Peyer's patch (tissue), 4 donors: ENCODE measurements at regions not wholly inside any gene's neighbourhood (a gene's known extent, or its start where the extent isn't known, plus 50 kb on each side); places are given as distances from the start of the nearest gene placed in this dataset.

Experiments used
- DNase-seq, 3 donors: peaks; one replicate each; pipeline ENCODE4 v3.0.0-alpha.2; 2017 to 2019
- H3K27ac ChIP-seq, 4 donors: fragments of 200-600 bp; sonication (generic); one replicate each; pipeline ENCODE4 v1.5.1; 2016 to 2019
- H3K27me3 ChIP-seq, 2 donors: fragments of 200-600 bp; sonication (generic); one replicate each; pipeline ENCODE4 v1.5.1; 2019
- H3K36me3 ChIP-seq, 3 donors: fragments of 200-600 bp; sonication (generic); one replicate each; pipeline ENCODE4 v1.5.1; 2016 to 2019
- H3K4me1 ChIP-seq, 4 donors: fragments of 200-600 bp; sonication (generic); one replicate each; pipeline ENCODE4 v1.5.1; 2016 to 2019
- H3K4me3 ChIP-seq, 4 donors: fragments of 200-600 bp; sonication (generic); 1 replicate in 3 of 4; 2 replicates in 1 of 4; pipeline ENCODE4 v1.5.1; 2016 to 2019; ENCODE audit warnings: mild to moderate bottlenecking in 1 of 4
- H3K9me3 ChIP-seq, 4 donors: fragments of 200-600 bp; sonication (generic); one replicate each; pipeline ENCODE4 v1.5.1; 2016 to 2019; ENCODE audit warnings: mild to moderate bottlenecking in 1 of 4
- CTCF ChIP-seq, 6 experiments: fragments of 450-650 bp in 4 of 6; fragments of 200-600 bp in 2 of 6; sonication (generic) in 1 of 6; IDR thresholded peaks; one replicate each; pipeline ENCODE4 v1.5.1; 2017 to 2019; ENCODE audit warnings: antibody characterized with exemption in 6 of 6, mild to moderate bottlenecking in 3 of 6, moderate library complexity in 1 of 6
- POLR2A ChIP-seq, 2 donors: fragments of 450-650 bp; IDR thresholded peaks; one replicate each; pipeline ENCODE4 v1.5.1; 2017; ENCODE audit warnings: antibody characterized with exemption in 2 of 2, mild to moderate bottlenecking in 2 of 2, moderate library complexity in 2 of 2

- Histone ChIP-seq H3K4me3 (no peak overlapping the region), H3K9me3 (no peaks in the 10 kb centered on the region), H3K4me1 (no peaks in the 10 kb centered on the region), H3K27ac (no peak overlapping the region), H3K36me3 (no peaks in the 10 kb centered on the region), H3K27me3 (no peaks in the 10 kb centered on the region)
- TF ChIP-seq POLR2A (IDR thresholded peaks at IDR 0.05) = no peak
- no peak for TF ChIP-seq CTCF (IDR thresholded peaks at IDR 0.05)
- DNase-seq = no peak
These were observed 156.7 kb downstream of the AXIN2 start for GRCh38 chr17:65404761-65405160.

GRCh38 chr17:65403626-65404025 is 157.8 kb downstream of the AXIN2 start:
- H3K36me3 ChIP-seq = no peaks in the 10 kb centered on the region
- H3K9me3 ChIP-seq = no peaks in the 10 kb centered on the region
- H3K27ac ChIP-seq = no peak overlapping the region
- H3K4me1 ChIP-seq = no peaks in the 10 kb centered on the region
- no peak overlapping the region for H3K4me3 ChIP-seq
- DNase-seq = no peak
- TF ChIP-seq POLR2A (IDR thresholded peaks at IDR 0.05) (no peak), CTCF (IDR thresholded peaks at IDR 0.05) (no peak)
- H3K27me3 ChIP-seq = no peaks in the 10 kb centered on the region

GRCh38 chr17:65402513-65403496 is 158.6 kb downstream of the AXIN2 start:
- Histone ChIP-seq H3K27me3 (no peaks in the 10 kb centered on the region), H3K36me3 (no peaks in the 10 kb centered on the region), H3K27ac (no peak overlapping the region), H3K4me3 (no peak overlapping the region), H3K4me1 (no peaks in the 10 kb centered on the region), H3K9me3 (no peaks in the 10 kb centered on the region)
- TF ChIP-seq POLR2A (IDR thresholded peaks at IDR 0.05) (no peak), CTCF (IDR thresholded peaks at IDR 0.05) (no peak)
- DNase-seq = no peak

- H3K4me3 ChIP-seq = no peak overlapping the region
- no peaks in the 10 kb centered on the region for H3K27me3 ChIP-seq
- no peaks in the 10 kb centered on the region for H3K36me3 ChIP-seq
- H3K27ac ChIP-seq = no peak overlapping the region
- no peaks in the 10 kb centered on the region for H3K4me1 ChIP-seq
- no peak for DNase-seq
- H3K9me3 ChIP-seq = no peaks in the 10 kb centered on the region
- TF ChIP-seq POLR2A (IDR thresholded peaks at IDR 0.05) (no peak), CTCF (IDR thresholded peaks at IDR 0.05) (no peak)
These were observed 159.9 kb downstream of the AXIN2 start for GRCh38 chr17:65401561-65401960.

- Histone ChIP-seq H3K27me3 (no peaks in the 10 kb centered on the region), H3K9me3 (no peaks in the 10 kb centered on the region), H3K36me3 (no peaks in the 10 kb centered on the region), H3K27ac (no peak overlapping the region), H3K4me1 (no peaks in the 10 kb centered on the region), H3K4me3 (no peak overlapping the region)
- no peak for TF ChIP-seq CTCF (IDR thresholded peaks at IDR 0.05)
- TF ChIP-seq POLR2A (IDR thresholded peaks at IDR 0.05) = no peak
- DNase-seq = no peak
These were observed 160.7 kb downstream of the AXIN2 start for GRCh38 chr17:65400701-65401100.
